ENCODE measurements at regions not wholly inside any gene's neighbourhood (a gene's known extent, or its start where the extent isn't known, plus 50 kb on each side); places are given as distances from the start of the nearest gene placed in this dataset.
"Not testable (repeated sequence)": the region's sequence is repeated elsewhere in the genome, so short reads cannot be mapped to it uniquely, and the experiment has no call there.

- DNase-seq, result no peak
Measured at GRCh38 chr3:40864146-40864782, 335.0 kb upstream of the CTNNB1 start.

GRCh38 chr3:40864915-40865314, 334.4 kb upstream of the CTNNB1 start:
- DNase-seq, result no peak

DNA sequence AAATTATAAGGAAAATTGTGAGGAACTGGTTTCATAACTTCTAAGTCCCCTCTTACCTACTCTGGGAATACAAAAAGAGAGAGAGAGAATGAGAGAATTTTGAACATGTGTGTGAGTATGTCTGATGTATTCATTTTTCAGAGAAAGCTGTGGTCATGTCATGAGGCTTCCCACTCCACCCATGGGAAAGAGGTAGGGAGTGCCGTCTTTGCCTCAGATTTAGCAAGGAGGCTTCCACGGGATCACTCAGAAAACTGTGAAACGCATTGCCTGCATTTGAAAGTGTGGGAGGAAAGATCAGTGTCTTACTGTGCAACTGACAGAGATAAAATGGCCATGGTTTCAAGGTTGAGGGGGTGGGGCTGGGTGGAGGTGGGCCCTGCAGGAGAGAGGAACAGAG, 331.5 kb upstream of the CTNNB1 start:
- DNase-seq, result no peak

- DNase-seq, result no peak
Measured at GRCh38 chr3:40869013-40869412, 330.3 kb upstream of the CTNNB1 start.

DNA sequence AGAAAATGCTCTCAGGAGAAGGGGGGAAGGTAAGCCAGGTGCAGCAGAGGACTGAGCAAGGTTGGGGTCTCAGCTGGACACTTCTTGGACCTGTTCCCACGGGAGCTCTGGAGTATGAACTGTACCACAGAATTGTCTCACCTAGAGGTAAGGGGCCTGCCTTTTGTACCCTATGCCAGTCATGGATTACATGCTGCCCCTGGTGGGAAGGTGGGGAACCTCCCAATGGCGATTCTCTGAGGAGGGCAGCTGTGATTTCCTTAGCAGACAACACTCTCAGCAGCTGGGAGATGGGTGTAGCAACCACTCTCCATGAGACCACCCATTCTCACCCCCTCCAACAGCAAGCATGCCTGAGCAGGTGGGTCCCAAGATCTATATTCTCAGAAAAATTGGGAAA, 329.4 kb upstream of the CTNNB1 start:
- DNase-seq, result no peak

DNA sequence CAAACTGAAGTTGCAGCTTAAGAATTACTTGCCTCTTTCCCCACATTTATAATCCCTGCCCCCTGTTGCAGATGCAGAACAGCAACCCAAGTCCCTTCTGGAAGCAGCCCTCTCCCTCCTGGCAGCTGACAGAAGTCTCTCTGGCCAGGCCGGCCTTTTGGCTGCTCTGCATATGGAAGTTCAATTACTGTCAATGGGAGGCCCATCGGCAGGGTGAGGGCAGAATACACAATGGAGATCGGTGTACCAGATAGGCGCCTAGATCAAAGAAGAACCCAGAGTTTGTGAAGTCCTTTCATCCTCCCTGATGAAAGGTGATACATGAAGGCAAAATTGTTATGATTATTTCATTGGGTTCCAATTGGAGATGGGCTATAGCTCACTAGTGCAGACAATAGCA, 327.9 kb upstream of the CTNNB1 start:
- no peak for DNase-seq

- no peak for DNase-seq
Measured at GRCh38 chr3:40872258-40872920, 326.9 kb upstream of the CTNNB1 start.

GRCh38 chr3:40873476-40873875, 325.8 kb upstream of the CTNNB1 start:
- no peak for DNase-seq

- no peak for DNase-seq
Measured at GRCh38 chr3:40873934-40874699, 325.2 kb upstream of the CTNNB1 start.

- no peak for DNase-seq
Measured at GRCh38 chr3:40875581-40875980, 323.7 kb upstream of the CTNNB1 start.

DNA sequence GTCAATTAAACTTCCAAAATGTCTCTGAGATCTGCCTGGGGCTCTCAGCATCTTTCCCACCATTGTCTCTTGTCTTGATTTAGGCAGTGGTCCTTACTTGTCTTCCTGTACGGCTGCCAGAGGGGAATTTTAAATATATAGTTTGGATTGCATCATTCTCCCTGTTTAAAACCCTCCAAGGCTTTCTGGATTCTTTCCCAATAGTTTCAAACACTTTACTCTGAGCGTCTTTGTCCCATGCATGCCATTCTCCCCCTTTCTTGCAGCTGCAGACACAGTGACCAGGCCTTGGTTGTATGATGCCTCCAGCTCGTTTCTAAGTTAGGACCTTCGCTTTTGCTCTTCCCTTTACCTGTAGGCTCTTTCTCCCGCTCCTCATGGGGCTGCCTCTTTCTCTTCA, 323.3 kb upstream of the CTNNB1 start:
- no peak for DNase-seq

GRCh38 chr3:40876496-40876895, 322.8 kb upstream of the CTNNB1 start:
- no peak for DNase-seq

DNA sequence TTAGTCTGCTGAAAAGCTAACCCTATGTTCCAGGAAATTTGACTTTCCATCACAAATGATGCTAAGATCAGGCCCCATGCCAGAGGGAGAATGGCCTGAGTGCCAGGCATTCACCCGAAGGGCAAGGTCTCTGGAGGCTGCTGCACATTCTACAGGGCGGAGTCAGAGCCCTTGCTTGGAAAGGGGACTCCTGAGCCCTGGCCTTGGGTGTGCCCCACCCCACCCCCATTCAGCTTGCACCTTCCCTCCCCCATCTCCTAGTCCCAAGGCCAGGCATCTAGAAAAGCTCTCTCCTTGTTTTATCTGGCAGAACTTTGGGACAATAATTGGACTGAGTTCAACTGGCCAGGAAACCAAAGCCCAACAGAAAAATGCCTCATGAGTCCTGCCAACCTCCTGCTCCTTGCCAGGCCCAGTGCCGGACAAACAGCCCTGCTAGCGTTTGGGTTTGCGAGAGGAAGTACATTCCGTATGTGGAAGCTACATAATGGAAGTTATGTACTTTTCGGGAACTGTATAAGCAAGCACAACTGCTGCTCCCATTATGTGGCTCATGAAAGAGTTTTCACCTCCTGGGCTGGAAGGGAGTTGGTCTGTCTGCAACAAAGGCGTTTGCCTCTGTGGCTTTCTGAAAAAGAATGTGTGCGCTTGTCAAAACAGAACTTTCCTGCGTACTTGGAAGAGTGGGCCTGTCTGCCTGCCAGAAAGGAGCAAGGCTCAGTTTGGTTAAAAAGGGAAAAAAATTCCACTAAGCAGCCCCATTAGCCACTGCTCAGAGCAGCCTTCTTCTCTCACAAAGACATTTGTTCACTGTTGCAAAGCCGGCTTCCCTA, 321.5 kb upstream of the CTNNB1 start:
- DNase-seq, result no peak

DNA sequence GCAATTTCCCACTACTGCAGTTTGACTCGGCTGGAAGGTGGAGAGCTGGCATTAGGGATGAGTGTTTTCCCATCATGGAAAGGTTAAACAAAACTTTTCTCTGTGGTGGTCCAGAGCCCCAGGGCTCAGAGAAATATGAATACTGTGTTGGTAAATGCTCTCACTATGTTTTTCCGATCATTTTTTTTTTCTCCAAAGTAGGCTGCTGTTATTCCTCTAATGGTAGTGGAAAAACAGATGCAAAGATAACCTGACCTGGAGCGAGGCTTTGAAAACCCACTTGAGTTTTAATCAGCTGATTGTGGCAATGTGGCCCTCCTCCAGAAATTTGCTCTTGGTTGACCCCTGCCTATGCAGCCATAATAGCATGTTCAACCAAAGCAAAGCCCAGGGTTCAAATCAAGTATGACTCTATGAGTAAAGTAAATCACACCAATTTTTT, 320.8 kb upstream of the CTNNB1 start:
- no peak for DNase-seq

GRCh38 chr3:40885430-40885829, 313.9 kb upstream of the CTNNB1 start:
- no peak for DNase-seq

GRCh38 chr3:40886660-40887425, 312.5 kb upstream of the CTNNB1 start:
- DNase-seq, result no peak

DNA sequence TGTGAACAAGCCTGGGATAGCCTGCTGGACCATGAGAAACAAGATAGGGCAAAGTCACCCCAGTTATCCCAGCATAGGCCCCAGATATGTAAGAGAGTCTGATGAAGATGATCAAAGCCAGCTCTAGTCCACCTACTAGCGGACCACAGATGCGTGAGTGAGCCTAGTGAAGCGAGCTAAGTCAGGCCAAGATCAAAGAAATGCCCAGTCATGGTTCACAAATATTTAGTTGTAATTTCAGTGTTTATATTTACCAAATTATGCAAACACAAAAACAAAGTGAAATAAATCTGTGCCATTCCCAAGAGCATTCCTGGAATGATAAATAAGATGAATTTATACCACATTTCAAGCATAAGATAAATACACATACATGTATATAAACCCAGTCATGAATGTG, 308.1 kb upstream of the CTNNB1 start:
- DNase-seq, result no peak

DNA sequence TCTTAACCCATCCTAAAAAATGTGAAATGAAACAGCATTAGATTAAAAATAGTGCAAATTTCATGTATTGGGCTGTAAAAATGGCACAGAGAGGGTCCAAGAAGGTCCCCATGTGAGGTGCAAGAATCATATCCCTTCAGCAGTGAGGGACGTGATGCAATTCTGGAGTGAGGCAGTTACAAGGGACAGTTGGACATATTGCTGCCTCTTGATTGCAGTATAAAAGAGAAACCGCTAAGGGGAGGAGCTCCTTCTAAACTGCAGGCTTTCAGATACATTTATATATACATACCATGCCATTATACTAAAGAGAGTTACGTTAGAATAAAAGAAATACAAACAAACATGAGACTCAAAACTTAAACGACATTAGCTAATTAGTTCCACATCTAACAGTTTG, 304.2 kb upstream of the CTNNB1 start:
- DNase-seq, result no peak

GRCh38 chr3:40899286-40899712, 300.0 kb upstream of the CTNNB1 start:
- DNase-seq, result no peak

- no peak for DNase-seq
Measured at GRCh38 chr3:40901298-40901697, 298.0 kb upstream of the CTNNB1 start.

- DNase-seq, result no peak
Measured at GRCh38 chr3:40901796-40902195, 297.5 kb upstream of the CTNNB1 start.

- DNase-seq, result not testable (repeated sequence)
Measured at GRCh38 chr3:40907907-40908465, 291.3 kb upstream of the CTNNB1 start.

Data from stimulated activated CD4-positive, alpha-beta T cell treated with anti-CD3 and anti-CD28 coated beads, Interleukin-4, amount 100 ng/mL, for 1 hour (primary cell).